Spleen (tissue), 7 donors: ENCODE measurements at regions not wholly inside any gene's neighbourhood (a gene's known extent, or its start where the extent isn't known, plus 50 kb on each side); places are given as distances from the start of the nearest gene placed in this dataset.

Source experiments
- CTCF ChIP-seq, 11 experiments: fragments of 200-600 bp in 7 of 11; fragments of 450-650 bp in 4 of 11; sonication (generic) in 4 of 11; IDR thresholded peaks in 8 of 11; conservative IDR thresholded peaks in 3 of 11; 1 replicate in 7 of 11; 2 replicates in 4 of 11; pipeline versions ENCODE4 v1.4.0 to v1.8.0; 2016 to 2021; ENCODE audit warnings: antibody characterized with exemption in 11 of 11, inconsistent platforms in 4 of 11, mild to moderate bottlenecking in 1 of 11
- POLR2A ChIP-seq, 3 donors: fragments of 450-650 bp; IDR thresholded peaks; one replicate each; pipeline ENCODE4 v1.5.1; 2017; ENCODE audit warnings: antibody characterized with exemption in 3 of 3, mild to moderate bottlenecking in 1 of 3
- POLR2AphosphoS5 ChIP-seq, 3 donors: sonication (generic); formaldehyde crosslinking; IDR thresholded peaks; one replicate each; pipeline ENCODE4 v1.5.1; 2017; ENCODE audit warnings: antibody characterized with exemption in 3 of 3
- donor health status: DM: no; HTN: no; CAD: no; lungs with moderate emphysema.
- donor health status: DM: no; HTN: no; CAD: no.
- donor health status: DM: no; HTN: no; CAD: no.

GRCh38 chr13:33612641-33613638 lies 205.0 kb upstream of the RFC3 start:
- no peak for TF ChIP-seq POLR2A (IDR thresholded peaks at IDR 0.05)
- no peak for TF ChIP-seq POLR2AphosphoS5 (IDR thresholded peaks at IDR 0.05)
- TF ChIP-seq CTCF (IDR thresholded peaks at IDR 0.05 in 8 of 11, conservative IDR thresholded peaks at IDR 0.05 in 3 of 11), result no peak
